ENCODE measurements at regions not wholly inside any gene's neighbourhood (a gene's known extent, or its start where the extent isn't known, plus 50 kb on each side); places are given as distances from the start of the nearest gene placed in this dataset.
"Not testable (repeated sequence)": the region's sequence is repeated elsewhere in the genome, so short reads cannot be mapped to it uniquely, and the experiment has no call there.

DNA sequence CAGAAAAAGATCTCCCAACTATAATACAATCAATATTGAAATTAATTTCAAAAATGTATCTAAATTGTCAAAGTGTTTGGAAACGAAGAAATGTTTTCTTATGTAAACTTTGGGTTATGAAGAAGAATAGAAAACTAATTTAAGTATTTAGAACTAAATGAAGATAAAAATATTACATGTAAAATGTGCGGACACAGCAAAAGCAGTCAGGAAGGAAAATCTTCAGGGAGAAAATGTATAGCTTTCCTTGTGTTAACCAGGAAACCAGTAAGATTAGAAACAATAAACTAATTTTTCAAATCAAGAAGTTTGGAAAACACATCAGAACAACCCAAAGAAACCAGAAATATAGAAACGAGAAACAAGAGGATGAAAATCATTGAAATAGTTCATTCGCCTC, 466.5 kb downstream of the BRD1 start:
- DNase-seq = no peak

DNA sequence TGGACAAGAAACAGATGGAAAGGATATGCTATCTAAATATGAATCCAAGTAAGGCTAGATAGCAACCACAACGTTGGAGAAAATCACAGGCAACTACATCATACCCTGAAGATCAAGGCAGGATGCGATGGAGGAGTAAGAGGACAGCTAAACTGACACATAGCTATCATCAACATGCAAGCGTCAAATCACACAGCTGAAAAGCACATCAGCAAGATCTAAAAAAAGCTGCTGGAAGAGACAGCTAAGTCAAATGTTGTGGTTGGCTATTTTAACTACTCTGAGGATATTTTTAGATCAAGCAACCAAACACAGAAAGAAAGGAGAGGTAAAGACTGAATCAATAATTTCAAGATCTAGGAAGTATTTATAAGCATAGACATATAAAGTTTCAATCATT, 466.9 kb downstream of the BRD1 start:
- no peak for DNase-seq

DNA sequence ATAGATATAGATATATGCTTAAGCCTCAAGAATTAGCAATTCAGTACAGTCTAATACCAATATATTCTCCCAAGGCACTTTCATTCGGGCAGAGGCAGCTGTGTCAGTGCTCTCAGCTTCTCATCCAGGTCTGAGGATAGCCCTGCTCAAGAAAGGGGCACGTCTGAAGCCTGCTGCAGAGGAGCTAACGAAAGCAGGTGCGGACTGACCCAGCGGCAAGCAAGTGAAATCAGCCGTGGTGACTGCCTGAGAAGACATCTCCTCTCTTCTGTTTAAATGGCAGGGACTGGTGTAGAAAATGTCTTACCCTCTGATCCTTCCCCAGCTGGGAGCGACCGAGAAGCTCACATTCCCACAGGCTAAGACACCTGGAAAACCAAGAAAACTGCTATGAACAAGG, 468.6 kb downstream of the BRD1 start:
- DNase-seq = no peak

DNA sequence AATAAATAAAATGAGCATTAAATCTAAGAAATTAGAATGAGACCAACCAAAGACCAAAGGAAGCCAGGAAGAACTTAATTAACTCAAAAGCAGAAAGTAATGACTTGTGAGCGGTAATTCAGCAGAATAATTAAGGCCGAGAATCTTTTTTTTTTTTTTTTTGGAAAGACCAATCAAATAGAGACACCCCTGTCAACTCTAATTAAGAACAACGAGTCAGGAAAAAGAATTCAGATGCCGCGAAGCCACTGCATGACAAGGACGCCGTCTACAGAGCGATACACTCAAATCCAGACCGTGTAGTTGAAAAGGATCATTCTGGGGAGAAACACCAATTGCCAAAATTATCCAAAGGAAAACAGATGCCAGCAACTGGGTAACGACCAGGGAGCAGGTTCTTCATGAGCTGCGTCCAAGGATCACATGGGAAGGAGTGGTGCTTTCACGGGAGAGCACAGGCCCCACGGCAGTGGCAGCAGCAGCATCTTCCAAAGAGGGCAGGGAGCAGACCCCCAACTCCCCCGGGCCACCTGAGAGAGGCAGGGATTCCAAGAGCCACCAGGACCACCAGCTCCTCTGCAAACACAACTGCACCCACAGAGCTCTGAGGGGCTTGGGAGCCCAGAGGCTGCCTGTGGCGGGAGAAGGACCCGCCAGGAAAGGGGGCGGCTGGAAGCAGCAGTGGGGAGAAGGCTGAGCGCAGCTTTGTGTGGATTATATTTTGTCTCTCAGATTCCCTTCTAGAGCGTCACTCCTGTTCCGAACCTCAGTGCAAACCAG, 469.8 kb downstream of the BRD1 start:
- DNase-seq = no peak

DNA sequence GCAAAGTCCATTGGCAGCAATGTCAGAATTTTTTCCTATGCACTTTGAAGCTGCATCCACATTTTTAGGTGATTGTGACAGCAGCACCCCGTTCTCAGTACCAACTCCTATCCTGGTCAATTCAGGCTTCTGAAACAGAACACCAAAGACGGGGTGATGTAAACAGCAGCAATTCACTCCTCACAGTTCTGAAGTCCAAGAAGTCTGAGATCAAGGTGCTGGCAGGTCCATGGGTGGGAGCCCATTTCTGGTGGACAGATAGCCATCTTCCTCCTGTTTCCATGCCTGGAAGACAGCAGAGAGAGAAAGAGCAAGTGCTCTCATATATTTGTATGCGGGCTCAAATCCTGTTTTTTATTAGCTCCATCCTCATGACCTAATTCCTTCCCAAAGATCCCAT, 471.2 kb downstream of the BRD1 start:
- DNase-seq = no peak

DNA sequence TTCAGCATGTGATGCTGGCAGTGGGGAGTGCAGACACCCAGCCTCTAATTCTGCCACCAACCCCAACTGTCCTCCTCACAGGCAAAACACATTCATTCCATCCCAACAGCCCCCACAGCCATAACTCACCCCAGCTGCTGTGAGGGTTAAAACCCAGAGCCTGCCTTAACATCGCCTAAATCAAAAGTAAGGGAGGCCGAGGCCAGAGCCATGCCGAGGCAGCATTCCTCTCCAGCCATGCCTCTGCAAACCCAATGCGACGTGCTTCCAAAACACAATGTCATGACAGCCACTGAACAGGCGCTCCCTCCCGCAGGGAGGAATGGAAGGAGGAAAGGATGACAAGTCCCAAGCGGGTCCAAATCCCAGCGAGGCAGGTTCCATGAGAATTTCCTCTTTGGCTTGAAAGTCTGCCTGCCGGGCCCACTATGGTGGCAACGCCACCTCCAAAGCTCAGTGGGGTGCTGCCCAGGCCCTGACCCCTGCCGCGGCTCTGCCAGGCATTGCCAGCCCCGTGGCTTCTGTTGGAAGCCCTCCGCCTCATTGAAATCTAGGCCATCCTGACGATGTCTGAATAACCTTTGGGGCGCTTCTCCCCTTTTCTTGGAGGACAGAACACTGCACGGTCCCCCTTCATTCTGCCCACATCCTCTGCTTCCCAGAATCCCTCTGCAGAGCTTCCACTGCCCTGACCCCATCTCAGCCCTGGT, 472.3 kb downstream of the BRD1 start:
- no peak for DNase-seq

DNA sequence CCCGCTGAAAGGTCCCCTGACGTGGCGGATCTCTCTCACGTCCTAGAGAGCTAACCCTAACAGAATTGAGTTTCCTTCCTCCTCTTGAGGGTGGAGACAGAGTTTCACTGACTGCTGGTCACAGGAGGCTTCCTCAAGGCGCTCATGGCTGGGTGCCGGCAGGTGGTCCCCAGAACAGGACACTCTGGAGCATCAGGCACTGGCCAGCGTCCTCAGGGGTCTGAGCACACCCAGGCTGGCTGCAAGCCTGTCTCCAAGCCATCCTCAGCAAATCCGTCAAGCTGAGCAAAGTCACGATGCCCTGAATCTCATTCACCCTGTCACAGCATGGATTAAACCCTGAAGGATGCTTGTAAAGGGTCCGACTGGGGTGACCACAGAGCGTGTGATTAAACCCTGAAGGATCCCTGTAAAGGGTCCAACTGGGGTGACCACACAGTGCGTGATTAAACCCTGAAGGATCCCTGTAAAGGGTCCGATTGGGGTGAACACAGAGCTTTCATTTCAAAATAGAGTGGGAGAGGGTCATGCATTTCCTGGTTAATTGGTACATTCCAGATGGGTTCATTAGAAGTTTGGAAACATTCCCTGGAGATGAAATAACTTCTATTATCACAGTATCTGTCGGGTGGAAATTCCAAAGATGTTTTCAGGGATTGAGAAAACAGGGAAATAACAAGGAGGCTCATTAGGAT, 473.0 kb downstream of the BRD1 start:
- no peak for DNase-seq

DNA sequence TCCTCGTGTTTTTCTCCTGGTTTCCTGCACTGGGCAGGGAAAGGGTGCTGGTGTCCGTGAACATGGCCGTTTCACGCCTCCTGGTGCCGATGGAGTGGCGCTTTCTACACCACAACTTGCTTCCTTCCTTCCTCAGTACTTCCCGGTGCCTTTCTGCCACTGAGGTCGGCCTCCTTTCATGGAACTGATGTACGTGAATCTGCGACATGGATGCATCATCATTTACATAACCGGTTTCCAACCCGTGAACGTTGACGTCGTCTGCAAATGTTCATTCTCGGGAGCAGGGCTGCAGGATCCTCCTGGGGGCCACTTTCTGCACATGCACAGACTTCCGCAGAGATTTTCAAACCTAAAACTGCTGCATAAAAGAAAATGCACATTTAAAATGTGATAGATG, 474.4 kb downstream of the BRD1 start:
- no peak for DNase-seq

DNA sequence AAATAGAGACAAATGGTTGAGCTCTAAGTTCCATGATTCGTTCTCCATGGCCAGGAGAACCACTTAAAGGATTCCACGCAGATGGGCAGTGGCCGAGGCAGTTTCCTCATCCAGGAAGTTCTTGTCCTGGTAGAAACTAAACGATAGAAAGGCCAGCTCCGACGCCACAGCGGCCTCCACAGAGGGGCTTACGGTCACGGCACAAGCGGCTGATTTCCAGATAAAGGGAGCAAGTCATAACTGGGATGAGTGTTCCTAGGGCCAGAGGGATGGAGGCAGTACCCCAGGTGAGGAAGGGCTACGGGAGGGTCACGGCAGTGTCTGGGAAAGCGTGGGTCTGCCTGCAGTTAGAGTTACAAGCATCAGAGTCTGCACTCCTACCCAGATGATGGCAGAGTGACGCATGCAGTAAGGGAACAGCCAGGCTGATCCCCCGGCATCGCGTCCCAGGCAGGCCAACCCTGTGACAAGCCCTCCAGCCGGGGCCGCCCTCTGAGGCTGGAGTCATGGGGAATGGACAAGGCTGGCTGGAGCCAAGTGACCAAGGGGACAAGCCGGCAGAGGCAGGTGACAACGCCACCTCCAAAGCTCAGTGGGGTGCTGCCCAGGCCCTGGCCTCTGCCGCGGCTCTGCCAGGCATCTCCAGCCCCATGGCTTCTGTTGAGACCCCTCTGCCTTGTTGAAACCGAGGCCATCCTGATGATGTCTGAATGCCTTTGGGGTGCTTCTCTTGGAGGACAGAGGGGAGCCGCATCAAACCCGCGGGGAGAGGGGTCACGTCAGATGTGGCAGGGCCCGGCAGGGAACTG, 475.1 kb downstream of the BRD1 start:
- no peak for DNase-seq

DNA sequence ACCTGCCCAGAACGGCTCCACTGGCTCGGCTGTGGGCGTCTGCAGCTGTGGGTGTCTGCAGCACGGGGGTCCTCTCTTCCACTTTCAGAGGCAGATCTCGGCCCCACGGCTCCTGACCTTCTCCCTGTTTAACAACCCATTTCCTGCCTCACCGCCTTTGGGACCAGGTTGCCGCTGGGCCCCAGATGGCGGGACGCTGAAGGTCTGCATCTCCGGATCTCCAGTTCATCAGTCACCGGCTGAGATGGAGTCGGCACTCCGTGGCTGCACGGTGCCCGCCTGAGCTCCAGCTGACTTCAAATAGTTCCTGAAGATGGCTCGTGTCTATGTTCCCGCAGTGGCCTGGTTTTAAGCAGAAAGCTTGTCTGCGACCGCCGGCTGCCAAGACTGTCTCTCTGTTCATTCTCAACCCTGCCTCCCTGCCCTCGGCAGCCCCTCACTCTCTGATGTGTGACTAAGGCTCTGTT, 475.9 kb downstream of the BRD1 start:
- DNase-seq = no peak

DNA sequence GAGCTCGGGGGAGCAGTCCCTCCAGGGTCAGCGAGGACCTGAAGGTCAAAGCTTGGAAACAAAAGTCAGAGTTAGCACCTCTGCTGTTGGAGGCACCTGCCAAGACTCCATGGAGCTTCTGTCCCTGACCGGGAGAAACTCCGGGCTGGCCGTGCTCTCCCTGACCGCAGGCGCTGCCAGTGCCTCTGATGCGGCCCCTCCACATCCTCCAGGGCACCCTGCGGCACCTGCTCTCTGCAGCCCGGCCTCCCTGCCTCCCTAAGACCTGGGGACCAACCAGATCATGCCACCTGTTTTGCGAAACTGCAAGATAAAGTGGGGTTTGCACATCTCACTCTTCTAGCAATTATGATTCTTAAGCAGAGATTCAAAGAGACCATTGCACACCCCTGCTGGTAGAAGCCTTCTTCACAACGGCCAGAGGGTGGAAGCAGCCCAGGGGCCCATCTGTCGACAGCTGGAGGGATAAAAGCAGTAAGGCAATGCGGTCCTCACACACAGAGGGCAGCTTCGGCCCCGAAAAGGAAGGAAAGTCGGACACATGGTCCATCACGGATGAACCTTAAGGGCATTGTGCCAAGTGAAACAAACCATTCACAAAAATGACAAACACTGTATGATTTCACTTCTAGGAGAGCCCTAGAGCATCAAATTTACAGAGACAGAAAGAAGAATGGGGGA, 477.1 kb downstream of the BRD1 start:
- DNase-seq = no peak

DNA sequence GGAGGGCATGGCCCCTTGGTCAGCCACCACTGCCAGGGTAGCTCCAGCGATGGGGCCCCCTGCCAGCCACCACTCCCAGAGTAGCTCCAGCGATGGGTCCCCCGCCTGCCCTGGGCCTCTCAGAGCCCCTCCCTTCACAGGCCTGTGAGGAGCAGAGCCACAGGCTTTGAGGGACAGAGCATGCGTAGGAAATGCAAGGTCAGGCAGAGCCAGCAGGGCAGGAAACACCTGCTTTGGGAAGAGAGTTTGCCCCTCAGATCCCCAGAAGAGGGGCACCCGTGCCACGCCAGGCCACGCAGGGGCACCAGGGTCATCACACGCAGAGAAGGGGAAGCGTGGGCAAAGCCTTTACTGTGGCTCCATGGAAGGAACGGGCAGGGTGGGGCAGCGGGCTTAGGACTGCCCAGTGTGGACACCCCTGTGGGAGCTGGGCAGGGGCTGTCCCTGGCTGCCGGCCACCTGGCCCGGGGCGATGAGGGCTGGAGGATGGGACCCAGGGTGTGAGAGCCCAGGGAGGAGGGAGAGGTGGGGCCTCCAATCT, 477.8 kb downstream of the BRD1 start:
- no peak for DNase-seq

DNA sequence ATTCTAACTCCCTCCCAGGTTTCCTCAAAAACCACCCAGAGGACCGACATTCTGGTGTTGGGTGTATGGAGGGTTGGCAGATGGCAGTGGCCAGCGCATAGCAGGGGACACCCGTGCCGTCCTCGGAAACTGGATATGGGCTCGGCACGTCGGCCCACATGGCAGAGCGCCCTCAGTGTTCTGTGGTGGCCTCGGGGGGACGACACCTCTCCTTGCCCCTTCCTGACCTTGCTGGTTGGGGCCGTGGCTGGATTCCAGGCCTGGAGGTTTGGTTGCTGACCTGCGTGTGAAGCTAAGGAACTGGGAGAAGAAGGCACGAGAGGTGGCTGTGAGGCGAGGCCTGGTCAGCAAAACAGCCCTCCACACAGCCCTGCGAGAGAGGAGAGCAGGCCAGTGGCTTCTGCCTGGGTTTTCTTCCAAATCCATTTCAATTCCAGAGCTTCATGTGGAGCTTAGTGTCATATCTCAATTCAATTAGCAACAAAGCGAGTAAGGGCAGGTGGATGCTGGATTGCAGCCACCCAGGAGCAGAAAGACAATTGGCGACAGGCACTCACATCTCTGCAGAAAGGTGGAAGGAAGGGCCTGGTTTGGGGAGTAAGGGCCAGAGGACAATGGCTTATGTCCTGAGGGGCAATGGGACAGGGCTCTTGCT, 478.4 kb downstream of the BRD1 start:
- no peak for DNase-seq

DNA sequence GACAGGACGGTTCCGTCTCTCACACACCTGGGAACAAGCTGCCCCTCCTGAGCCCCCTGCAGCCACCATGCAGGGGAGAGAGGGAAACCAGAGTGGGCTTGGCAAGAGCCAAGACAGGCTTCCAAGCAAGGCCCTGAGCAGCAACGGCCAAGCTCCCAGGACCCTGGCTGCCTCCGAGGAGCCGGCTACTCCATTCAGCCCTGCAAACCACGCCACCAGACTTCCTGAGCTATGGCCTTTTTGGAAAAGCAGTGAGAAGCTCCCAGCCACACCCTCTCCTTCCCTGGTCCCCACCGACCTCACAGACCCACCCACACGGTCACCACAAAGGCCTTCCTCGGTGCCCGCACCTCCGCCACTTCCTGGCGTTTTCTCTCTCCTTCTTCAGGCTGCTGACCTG, 479.0 kb downstream of the BRD1 start:
- DNase-seq = no peak

DNA sequence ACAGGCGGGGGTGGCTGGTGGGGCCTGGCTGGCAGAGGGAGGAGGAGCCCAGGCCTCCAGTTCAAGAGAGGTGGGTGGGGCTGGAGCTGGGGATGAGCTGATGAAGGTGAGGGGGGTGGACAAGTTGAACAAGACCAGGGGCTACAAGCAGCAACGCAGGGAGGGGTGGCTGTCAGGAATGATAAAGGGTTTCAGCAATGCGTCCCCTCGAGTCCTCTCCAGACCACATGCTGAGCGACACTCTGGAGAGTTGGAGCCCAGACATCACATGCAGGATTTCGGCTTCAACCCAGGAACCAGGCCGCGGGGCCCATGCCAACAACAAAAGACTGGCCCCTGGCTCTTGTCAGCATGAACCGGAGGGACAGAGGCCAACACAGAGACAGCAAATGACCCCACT, 480.3 kb downstream of the BRD1 start:
- DNase-seq = no peak

DNA sequence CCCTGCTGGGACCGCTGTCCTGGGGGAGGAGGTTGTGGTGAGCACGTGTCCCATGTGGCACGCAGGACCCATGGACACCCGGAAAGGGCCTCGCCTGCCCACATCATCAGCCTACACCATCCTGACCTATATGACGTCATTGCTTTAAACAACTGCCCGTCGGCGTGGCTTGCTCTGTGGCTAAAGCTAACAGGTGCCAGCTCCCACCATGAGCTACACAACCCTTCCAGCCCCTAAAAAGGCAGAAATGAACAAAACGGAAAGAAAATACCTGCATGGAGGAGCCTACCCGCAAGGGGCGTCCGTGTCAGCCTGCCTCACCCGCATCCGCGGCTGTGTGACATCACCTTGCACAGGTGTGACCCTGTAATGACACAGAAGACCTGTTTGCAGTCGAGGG, 481.8 kb downstream of the BRD1 start:
- DNase-seq = no peak

DNA sequence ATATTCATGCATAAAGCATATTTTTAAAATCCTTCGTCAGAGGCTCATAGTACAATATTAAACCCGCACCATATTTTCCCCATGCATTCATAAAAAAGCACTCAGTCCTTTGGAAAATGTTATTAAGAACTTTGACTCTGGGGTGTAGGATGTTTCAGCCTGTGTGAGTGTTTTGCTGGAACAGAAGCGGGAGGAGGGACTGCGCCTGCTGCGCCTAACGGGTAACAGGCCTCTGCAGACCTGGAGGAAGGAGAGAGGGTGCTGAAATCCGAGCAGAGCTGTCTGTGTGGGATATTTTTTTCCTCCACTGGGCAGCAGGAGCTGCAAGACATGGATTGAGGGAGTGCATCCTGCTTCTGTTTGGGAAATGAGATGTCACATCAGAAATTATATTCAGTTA, 483.0 kb downstream of the BRD1 start:
- no peak for DNase-seq

DNA sequence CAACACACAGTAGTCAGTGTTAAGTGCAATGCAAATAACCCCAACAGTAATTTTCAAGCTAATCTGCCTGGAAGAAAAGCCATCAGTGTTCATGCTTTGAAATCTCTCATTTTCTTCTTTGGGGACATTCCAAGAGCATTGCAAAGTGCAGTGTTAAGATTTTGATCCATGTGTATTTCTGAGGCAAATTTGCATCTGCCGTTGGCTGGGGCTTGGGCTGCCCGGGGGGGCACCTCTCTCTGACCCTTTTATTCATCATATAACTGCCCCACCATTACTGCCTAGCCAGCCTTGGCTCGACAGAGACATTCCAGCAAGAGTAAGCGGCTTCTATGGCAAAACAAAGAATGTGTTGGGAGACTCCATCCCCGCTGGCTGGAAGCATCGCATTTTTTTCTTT, 483.5 kb downstream of the BRD1 start:
- no peak for DNase-seq

DNA sequence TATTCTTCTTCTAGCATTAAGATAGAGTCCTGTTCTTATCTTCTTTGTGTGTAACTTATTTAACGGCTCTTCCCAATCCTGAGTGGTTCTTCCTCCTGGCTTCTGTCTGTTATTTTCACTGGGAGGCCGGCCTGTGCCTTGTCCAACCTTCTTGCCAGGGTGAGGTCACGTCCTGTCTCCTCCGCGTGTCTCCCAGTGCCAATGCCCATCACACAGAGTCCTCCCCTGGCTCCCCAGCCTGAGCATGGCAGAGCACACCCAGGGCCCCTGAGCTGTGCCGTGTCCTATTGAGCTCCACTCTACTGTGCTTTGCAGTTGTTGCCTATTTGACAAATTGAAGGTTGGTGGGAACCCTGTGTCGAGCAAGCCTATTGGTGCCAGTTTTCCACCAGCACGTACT, 487.3 kb downstream of the BRD1 start:
- DNase-seq = no peak

DNA sequence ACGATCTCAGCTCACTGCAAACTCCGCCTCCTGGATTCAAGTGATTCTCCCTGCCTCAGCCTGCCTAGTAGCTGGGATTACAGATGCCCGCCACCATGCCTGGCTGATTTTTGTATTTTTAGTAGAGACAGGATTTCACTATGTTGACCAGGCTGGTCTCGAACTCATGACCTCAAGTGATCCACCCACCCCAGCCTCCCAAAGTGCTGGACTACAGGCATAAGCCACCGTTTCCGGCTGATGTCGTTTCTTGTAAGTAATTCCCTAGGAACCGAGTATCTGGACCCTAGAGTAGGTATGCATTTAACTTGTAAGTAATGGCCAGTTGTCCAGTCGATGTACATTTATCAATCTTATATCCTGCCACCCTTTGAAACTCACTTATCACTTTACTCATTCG, 491.2 kb downstream of the BRD1 start:
- not testable (repeated sequence) for DNase-seq

DNA sequence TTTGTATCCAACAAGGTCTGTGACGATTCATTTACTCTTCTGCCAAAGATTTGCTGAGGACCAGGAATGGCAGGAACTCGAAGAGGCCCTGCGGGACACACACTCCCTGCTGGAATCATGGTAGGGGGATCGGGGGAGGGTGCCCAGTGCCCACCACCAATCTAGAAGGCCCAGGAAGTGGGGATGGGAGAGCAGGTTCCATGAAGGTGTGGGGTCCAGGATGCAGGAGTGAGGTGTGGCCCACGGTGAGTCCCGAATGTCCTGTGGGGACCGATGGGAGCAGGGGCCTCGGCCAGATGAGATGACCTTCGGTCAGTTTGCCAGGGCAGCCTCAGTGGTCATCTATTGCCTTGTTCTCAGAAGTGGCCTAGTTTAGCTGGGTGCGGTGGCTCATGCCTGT, 492.7 kb downstream of the BRD1 start:
- DNase-seq = no peak

DNA sequence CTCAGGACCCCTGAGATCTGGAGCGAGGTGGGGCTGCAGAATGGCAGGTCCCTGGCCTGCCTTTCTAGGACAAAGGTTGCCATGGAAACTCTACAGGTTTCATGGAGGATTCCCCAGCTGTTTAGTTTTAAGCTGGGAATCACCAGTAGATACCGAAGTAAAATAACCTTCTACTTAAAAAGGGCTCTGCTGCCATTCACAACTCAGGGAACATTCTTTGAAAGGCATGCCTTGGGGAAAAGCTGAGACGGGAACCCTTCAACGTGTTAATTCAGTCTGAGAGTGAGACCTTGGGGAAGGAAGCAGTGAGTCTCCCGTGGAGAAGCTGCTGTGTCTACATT, 493.3 kb downstream of the BRD1 start:
- no peak for DNase-seq

Measured in NCI-H187 (cell line).